HepG2 (cell line): ENCODE measurements at regions not wholly inside any gene's neighbourhood (a gene's known extent, or its start where the extent isn't known, plus 50 kb on each side); places are given as distances from the start of the nearest gene placed in this dataset.

Experiments
- ATAC-seq: fragments of 200-7000 bp; cut with Tn5 transposase; 3 replicates; pipeline ENCODE4 v1.9.1; 2020; ENCODE audit warnings: mild to moderate bottlenecking, moderate library complexity
- BruUV-seq: library from RNA; stranded (reverse); fragments of 400-500 nt; replicated peaks from 2 replicates; lab custom pipeline; 2021; lab: Mats Ljungman, UMichigan
- CTCF ChIA-PET: fragments of 300-600 bp; formaldehyde crosslinking; extraction: SDS; loops from one replicate; lab custom pipeline; 2021; ENCODE audit warnings: low total read pairs, inconsistent platforms, low intra/inter-chr PET ratio; lab: Yijun Ruan, JAX
- POLR2A ChIA-PET: fragments of 350-600 bp; sonication (Branson Sonifier 250); formaldehyde crosslinking; loops from one replicate; lab custom pipeline; 2020; ENCODE audit warnings: antibody characterized with exemption, inconsistent platforms; lab: Yijun Ruan, JAX
- DNase-seq: peaks from one replicate; pipeline ENCODE4 v3.0.0-alpha.2; 2015; ENCODE audit warnings: low spot score
- FAIRE-seq: peaks from 3 replicates; lab custom pipeline; 2011; peaks lifted over from hg19 to GRCh38; lab: Jason Lieb, UNC
- H2AFZ ChIP-seq: one replicate; pipeline ENCODE4 v1.6.1; 2011; ENCODE audit warnings: low read length, inconsistent platforms
- H3K27ac ChIP-seq: fragments of 300-600 bp; 3 replicates; pipeline ENCODE4 v1.8.0; 2011; ENCODE audit warnings: mixed run types, mild to moderate bottlenecking, mixed read lengths, low read length, inconsistent platforms; ENCODE audit not compliant: insufficient read depth; ENCODE audit errors: extremely low read length
- H3K27me3 ChIP-seq, 2 experiments: fragments of 200-600 bp in 1 of 2; 2 replicates in 1 of 2; 3 replicates in 1 of 2; pipeline versions ENCODE4 v1.6.0 to v1.8.0; 2011; ENCODE audit warnings: low read length in 2 of 2, mild to moderate bottlenecking in 2 of 2, moderate library complexity in 2 of 2, inconsistent platforms in 1 of 2; ENCODE audit not compliant: insufficient read depth in 2 of 2, control insufficient read depth in 1 of 2
- H3K36me3 ChIP-seq, 2 experiments: fragments of 200-600 bp in 1 of 2; replicated peaks in 1 of 2; 2 replicates in 1 of 2; 3 replicates in 1 of 2; pipeline versions ENCODE4 v1.5.1 to v1.8.0; 2011; ENCODE audit warnings: low read length in 2 of 2, inconsistent platforms in 1 of 2; ENCODE audit not compliant: insufficient read depth in 2 of 2, control insufficient read depth in 1 of 2
- H3K4me1 ChIP-seq: 2 replicates; pipeline ENCODE4 v1.5.1; 2012; ENCODE audit warnings: low read length, inconsistent platforms; ENCODE audit not compliant: insufficient read depth
- H3K4me2 ChIP-seq: 2 replicates; pipeline ENCODE4 v1.6.0; 2011; ENCODE audit warnings: low read depth, low read length, inconsistent platforms
- H3K4me3 ChIP-seq, 3 experiments: fragments of 200-600 bp in 1 of 3; sonication (generic), shearing (Covaris generic) in 1 of 3; replicated peaks in 1 of 3; 2 replicates each; pipeline ENCODE4 v1.5.1; 2011 to 2016; ENCODE audit warnings: low read length in 3 of 3, inconsistent platforms in 2 of 3, low read depth in 2 of 3, mild to moderate bottlenecking in 2 of 3, control low read depth in 1 of 3, mixed read lengths in 1 of 3; ENCODE audit not compliant: insufficient read depth in 1 of 3
- H3K79me2 ChIP-seq: one replicate; pipeline ENCODE4 v1.6.1; 2011; ENCODE audit warnings: low read length, inconsistent platforms; ENCODE audit not compliant: insufficient read depth
- H3K9ac ChIP-seq: 2 replicates; pipeline ENCODE4 v1.6.0; 2011; ENCODE audit warnings: mild to moderate bottlenecking, low read depth, low read length, inconsistent platforms; ENCODE audit not compliant: insufficient read depth
- H3K9me3 ChIP-seq: 2 replicates; pipeline ENCODE4 v1.5.1; 2012; ENCODE audit warnings: mild to moderate bottlenecking, low read length
- H4K20me1 ChIP-seq: 2 replicates; pipeline ENCODE4 v1.6.0; 2011; ENCODE audit warnings: inconsistent platforms, mild to moderate bottlenecking, low read length, moderate library complexity; ENCODE audit not compliant: insufficient read depth
- SKI ChIP-seq: fragments of 450-650 bp; IDR thresholded peaks from one replicate; pipeline ENCODE4 v1.6.1; 2018; ENCODE audit warnings: mild to moderate bottlenecking; ENCODE audit not compliant: partially characterized antibody
- XBP1 ChIP-seq: sonication (generic); formaldehyde crosslinking; IDR thresholded peaks from 2 replicates; pipeline ENCODE4 v1.5.0; 2020; ENCODE audit warnings: missing genetic modification reagents
- ZNF510 ChIP-seq: sonication (generic); formaldehyde crosslinking; IDR thresholded peaks from 2 replicates; pipeline ENCODE4 v1.4.0; 2020; ENCODE audit warnings: low read depth, mild to moderate bottlenecking, missing genetic modification reagents
- ZNF605 ChIP-seq: sonication (generic); formaldehyde crosslinking; IDR thresholded peaks from 2 replicates; pipeline ENCODE4 v1.8.0; 2022; ENCODE audit warnings: mild to moderate bottlenecking, missing genetic modification reagents
- ZNF883 ChIP-seq: sonication (generic); formaldehyde crosslinking; IDR thresholded peaks from 2 replicates; pipeline ENCODE4 v1.5.1; 2020; ENCODE audit warnings: mild to moderate bottlenecking, missing genetic modification reagents; ENCODE audit errors: not compliant biosample characterization
- WGBS: methylation state at CpG from one replicate; pipeline ENCODE4 v1.1.6; 2017; ENCODE audit warnings: low lambda C conversion rate; 5-methylcytosine and 5-hydroxymethylcytosine counted together
- in situ Hi-C: cut with HindIII; loops from 2 replicates; pipeline ENCODE4 v1.10.0; 2017; ENCODE audit warnings: low pct_unique_long_range_greater_than_20kb; ENCODE audit not compliant: extremely low pct_ligation_motif_present
- intact Hi-C: fragments of 100-400 bp; cut with micrococcal nuclease; formaldehyde crosslinking; loops from one replicate; pipeline ENCODE4 v1.10.0; 2022; ENCODE audit not compliant: unreplicated experiment
- TF ChIP-seq, protein P1 (sequence below), 2 experiments: fragments of 450-650 bp in 1 of 2; sonication (generic) in 1 of 2; formaldehyde crosslinking; IDR thresholded peaks; 2 replicates each; pipeline versions ENCODE4 v1.5.0 to v1.8.0; 2020 to 2022; ENCODE audit warnings: mild to moderate bottlenecking in 1 of 2, missing genetic modification reagents in 1 of 2
- TF ChIP-seq, protein P2 (sequence below): sonication (generic); formaldehyde crosslinking; IDR thresholded peaks from 2 replicates; pipeline ENCODE4 v1.8.0; 2022; ENCODE audit warnings: mild to moderate bottlenecking, missing genetic modification reagents
- TF ChIP-seq, protein P3 (sequence below): sonication (generic); formaldehyde crosslinking; IDR thresholded peaks from 2 replicates; pipeline ENCODE4 v1.5.0; 2020; ENCODE audit warnings: mild to moderate bottlenecking, missing genetic modification reagents

DNA sequence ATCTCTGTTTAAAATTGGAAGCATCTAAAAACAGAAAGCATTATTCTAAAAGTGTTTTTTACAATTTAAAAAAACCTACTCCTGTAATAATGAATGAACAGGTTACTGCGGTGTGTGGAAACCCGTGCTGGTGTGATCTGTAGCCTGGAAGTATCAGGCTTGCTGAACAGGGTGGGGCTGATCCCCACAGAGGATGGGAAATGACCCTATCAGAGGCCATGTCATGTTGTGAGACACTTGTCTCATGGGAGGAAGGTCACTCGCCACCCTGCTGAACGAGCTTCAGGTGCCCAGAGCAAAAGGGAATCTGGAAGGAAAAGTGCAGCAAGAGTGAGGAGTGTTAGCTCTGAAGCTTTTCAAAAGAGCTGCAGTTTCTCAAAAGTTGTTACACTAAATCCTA is 320.7 kb downstream of the RRAGC start (continued):
- TF ChIP-seq, protein P1, sequence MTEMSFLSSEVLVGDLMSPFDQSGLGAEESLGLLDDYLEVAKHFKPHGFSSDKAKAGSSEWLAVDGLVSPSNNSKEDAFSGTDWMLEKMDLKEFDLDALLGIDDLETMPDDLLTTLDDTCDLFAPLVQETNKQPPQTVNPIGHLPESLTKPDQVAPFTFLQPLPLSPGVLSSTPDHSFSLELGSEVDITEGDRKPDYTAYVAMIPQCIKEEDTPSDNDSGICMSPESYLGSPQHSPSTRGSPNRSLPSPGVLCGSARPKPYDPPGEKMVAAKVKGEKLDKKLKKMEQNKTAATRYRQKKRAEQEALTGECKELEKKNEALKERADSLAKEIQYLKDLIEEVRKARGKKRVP (CRISPR knock-in tag; IDR thresholded peaks at IDR 0.05): no peak
- TF ChIP-seq SKI (no peak), XBP1 (CRISPR knock-in tag) (no peak), ZNF605 (CRISPR knock-in tag) (no peak), ZNF510 (CRISPR knock-in tag) (no peak)
- TF ChIP-seq, protein P2, sequence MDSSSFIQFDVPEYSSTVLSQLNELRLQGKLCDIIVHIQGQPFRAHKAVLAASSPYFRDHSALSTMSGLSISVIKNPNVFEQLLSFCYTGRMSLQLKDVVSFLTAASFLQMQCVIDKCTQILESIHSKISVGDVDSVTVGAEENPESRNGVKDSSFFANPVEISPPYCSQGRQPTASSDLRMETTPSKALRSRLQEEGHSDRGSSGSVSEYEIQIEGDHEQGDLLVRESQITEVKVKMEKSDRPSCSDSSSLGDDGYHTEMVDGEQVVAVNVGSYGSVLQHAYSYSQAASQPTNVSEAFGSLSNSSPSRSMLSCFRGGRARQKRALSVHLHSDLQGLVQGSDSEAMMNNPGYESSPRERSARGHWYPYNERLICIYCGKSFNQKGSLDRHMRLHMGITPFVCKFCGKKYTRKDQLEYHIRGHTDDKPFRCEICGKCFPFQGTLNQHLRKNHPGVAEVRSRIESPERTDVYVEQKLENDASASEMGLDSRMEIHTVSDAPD (CRISPR knock-in tag): no peak
- TF ChIP-seq, protein P3, sequence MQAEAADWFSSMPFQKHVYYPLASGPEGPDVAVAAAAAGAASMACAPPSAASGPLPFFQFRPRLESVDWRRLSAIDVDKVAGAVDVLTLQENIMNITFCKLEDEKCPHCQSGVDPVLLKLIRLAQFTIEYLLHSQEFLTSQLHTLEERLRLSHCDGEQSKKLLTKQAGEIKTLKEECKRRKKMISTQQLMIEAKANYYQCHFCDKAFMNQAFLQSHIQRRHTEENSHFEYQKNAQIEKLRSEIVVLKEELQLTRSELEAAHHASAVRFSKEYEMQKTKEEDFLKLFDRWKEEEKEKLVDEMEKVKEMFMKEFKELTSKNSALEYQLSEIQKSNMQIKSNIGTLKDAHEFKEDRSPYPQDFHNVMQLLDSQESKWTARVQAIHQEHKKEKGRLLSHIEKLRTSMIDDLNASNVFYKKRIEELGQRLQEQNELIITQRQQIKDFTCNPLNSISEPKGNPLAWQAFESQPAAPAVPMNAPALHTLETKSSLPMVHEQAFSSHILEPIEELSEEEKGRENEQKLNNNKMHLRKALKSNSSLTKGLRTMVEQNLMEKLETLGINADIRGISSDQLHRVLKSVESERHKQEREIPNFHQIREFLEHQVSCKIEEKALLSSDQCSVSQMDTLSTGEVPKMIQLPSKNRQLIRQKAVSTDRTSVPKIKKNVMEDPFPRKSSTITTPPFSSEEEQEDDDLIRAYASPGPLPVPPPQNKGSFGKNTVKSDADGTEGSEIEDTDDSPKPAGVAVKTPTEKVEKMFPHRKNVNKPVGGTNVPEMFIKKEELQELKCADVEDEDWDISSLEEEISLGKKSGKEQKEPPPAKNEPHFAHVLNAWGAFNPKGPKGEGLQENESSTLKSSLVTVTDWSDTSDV: no peak

DNA sequence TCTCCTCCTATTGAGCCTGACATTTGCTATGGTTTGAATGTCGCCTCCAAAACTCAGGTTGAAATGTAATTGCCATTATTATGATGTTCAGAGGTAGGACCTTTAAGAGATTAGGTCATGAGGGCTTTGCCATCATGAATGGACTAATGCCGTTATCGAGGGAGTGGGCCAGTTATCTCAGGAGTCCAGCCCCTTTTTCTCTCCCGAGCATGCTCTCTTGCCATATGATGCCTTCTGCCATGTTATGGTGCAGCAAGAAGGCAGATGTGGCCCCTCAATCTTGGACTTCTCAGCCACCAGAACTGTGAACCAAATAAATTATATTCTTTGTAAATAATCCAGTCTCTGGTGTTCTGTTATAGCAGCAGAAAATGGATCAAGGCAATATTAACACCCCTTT is 323.5 kb downstream of the RRAGC start:
- no peak overlapping the region for H3K9ac ChIP-seq
- no peak overlapping the region for H3K27ac ChIP-seq
- no peak for ATAC-seq
- POLR2A ChIA-PET: no interaction called here
- intact Hi-C loops: no loop called here
- BruUV-seq: no TSS peak
- H4K20me1 ChIP-seq: no peaks in the 10 kb centered on the region
- CTCF ChIA-PET: no interaction called here
- no peak overlapping the region for H3K4me2 ChIP-seq
- H2AFZ ChIP-seq: no peak overlapping the region
- no peak for DNase-seq
- FAIRE-seq: no peak
- no peaks in the 10 kb centered on the region for H3K79me2 ChIP-seq
- H3K4me1 ChIP-seq: no peaks in the 10 kb centered on the region
- H3K9me3 ChIP-seq: no peaks in the 10 kb centered on the region
- no peak for TF ChIP-seq ZNF883 (CRISPR knock-in tag)
- TF ChIP-seq, all 625 proteins: peak for 0
- Histone ChIP-seq H3K4me3 (no peak overlapping the region), H3K36me3 (no peaks in the 10 kb centered on the region), H3K27me3 (no peaks in the 10 kb centered on the region; a peak in 2 of 5 replicates)
- in situ Hi-C loops: no loop called here
- 7% methylated on average over 4 of the region's 4 CpGs for WGBS
